ENCODE measurements at regions not wholly inside any gene's neighbourhood (a gene's known extent, or its start where the extent isn't known, plus 50 kb on each side); places are given as distances from the start of the nearest gene placed in this dataset.

DNA sequence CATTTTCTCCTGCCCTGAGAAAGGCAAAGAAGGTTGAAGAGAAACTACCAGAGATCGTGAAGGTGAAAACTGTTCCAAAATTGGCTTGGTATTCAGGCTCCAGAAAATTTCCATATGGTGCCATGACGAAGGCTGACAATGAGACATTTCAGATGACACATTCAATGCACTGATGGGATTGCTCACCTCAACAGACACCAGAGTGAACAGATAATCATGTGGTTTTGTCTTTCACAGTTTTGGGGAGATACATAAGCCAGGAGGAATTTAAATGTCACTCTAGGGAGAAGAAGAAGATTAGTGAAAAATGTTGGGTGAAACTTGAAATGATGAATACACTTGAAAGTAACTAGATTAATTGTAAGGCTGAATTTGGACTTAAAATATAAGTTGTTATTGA, 339.7 kb upstream of the EPHA3 start:
- TF ChIP-seq, protein P1, sequence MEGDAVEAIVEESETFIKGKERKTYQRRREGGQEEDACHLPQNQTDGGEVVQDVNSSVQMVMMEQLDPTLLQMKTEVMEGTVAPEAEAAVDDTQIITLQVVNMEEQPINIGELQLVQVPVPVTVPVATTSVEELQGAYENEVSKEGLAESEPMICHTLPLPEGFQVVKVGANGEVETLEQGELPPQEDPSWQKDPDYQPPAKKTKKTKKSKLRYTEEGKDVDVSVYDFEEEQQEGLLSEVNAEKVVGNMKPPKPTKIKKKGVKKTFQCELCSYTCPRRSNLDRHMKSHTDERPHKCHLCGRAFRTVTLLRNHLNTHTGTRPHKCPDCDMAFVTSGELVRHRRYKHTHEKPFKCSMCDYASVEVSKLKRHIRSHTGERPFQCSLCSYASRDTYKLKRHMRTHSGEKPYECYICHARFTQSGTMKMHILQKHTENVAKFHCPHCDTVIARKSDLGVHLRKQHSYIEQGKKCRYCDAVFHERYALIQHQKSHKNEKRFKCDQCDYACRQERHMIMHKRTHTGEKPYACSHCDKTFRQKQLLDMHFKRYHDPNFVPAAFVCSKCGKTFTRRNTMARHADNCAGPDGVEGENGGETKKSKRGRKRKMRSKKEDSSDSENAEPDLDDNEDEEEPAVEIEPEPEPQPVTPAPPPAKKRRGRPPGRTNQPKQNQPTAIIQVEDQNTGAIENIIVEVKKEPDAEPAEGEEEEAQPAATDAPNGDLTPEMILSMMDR (IDR thresholded peaks at IDR 0.05 in 4 of 5, conservative IDR thresholded peaks at IDR 0.05 in 1 of 5), result no peak
- TF ChIP-seq POLR2A (IDR thresholded peaks at IDR 0.05), result no peak
- in situ Hi-C loops (cut with MboI; ENCODE audit: low sequenced_read_pairs in 4 of 4), result no loop called here
- DNase-seq, result no peak
- Histone ChIP-seq H3K4me3 (no peak overlapping the region), H3K27me3 (no peaks in the 10 kb centered on the region), H3K4me1 (no peaks in the 10 kb centered on the region), H3K27ac (no peak overlapping the region), H3K36me3 (no peaks in the 10 kb centered on the region), H3K9me3 (no peaks in the 10 kb centered on the region)
- no peak for ATAC-seq
- intact Hi-C loops (cut with DNase I; ENCODE audit: low total_unique reads), result no loop called here

- no peak overlapping the region for H3K4me3 ChIP-seq
- no peaks in the 10 kb centered on the region for H3K36me3 ChIP-seq
- ATAC-seq (no peak), DNase-seq (no peak)
- no peak overlapping the region for H3K27ac ChIP-seq
- no peaks in the 10 kb centered on the region for H3K4me1 ChIP-seq
- intact Hi-C loops (cut with DNase I; ENCODE audit: low total_unique reads), result no loop called here
- no peak for TF ChIP-seq POLR2A (IDR thresholded peaks at IDR 0.05)
- TF ChIP-seq, protein P1 (IDR thresholded peaks at IDR 0.05 in 4 of 5, conservative IDR thresholded peaks at IDR 0.05 in 1 of 5), result no peak
- H3K27me3 ChIP-seq, result no peaks in the 10 kb centered on the region
- in situ Hi-C loops (cut with MboI; ENCODE audit: low sequenced_read_pairs in 4 of 4), result no loop called here
- no peaks in the 10 kb centered on the region for H3K9me3 ChIP-seq
Observed at GRCh38 chr3:88773766-88774165, 333.7 kb upstream of the EPHA3 start.

DNA sequence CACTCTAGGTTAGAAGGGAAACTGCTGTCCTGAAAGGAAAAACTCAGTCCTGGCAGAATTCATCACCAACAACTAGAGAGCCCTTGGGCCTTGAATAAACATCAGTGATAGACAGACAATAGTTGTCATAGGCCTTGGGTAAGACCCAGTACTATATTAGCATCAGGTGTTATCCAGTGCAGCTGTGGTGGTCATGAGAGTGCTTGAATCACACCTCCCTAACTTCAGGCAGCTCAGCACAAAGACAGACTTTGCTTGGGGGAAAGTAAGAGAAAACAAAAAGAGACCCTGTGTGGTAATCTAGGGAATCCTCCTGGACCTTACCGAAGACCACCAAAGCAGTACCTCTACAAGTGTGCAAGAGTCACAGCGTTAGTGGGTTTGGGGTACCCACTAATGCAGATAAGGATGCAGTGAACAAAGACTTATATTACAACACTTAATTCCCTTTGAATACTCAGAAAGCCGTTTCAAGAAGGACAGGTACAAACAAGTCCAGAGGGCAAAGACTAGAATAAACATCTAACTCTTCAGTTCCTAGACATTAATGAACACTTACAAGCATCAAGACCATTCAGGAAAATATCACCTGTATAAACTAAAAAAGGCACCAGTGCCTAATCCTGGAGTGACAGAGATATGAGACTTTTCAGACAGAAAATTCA, 332.3 kb upstream of the EPHA3 start:
- H3K4me3 ChIP-seq, result no peak overlapping the region
- no peaks in the 10 kb centered on the region for H3K27me3 ChIP-seq
- TF ChIP-seq, protein P1 (IDR thresholded peaks at IDR 0.05 in 4 of 5, conservative IDR thresholded peaks at IDR 0.05 in 1 of 5), result no peak
- no peak for TF ChIP-seq POLR2A (IDR thresholded peaks at IDR 0.05)
- no peak for ATAC-seq
- no peaks in the 10 kb centered on the region for H3K4me1 ChIP-seq
- in situ Hi-C loops (cut with MboI; ENCODE audit: low sequenced_read_pairs in 4 of 4) (no loop called here), intact Hi-C loops (cut with DNase I; ENCODE audit: low total_unique reads) (no loop called here)
- no peak for DNase-seq
- no peaks in the 10 kb centered on the region for H3K9me3 ChIP-seq
- H3K27ac ChIP-seq, result no peak overlapping the region
- H3K36me3 ChIP-seq, result no peaks in the 10 kb centered on the region

GRCh38 chr3:88779482-88779881, 327.9 kb upstream of the EPHA3 start:
- intact Hi-C loops (cut with DNase I; ENCODE audit: low total_unique reads) (no loop called here), in situ Hi-C loops (cut with MboI; ENCODE audit: low sequenced_read_pairs in 4 of 4) (no loop called here)
- ATAC-seq, result no peak
- Histone ChIP-seq H3K4me3 (no peak overlapping the region), H3K4me1 (no peaks in the 10 kb centered on the region), H3K27ac (no peak overlapping the region), H3K27me3 (no peaks in the 10 kb centered on the region), H3K36me3 (no peaks in the 10 kb centered on the region), H3K9me3 (peaks cover 0 to 5% (median 0%) of the 10 kb centered on the region in 3 donors)
- DNase-seq, result no peak
- no peak for TF ChIP-seq POLR2A (IDR thresholded peaks at IDR 0.05)
- TF ChIP-seq, protein P1 (IDR thresholded peaks at IDR 0.05 in 4 of 5, conservative IDR thresholded peaks at IDR 0.05 in 1 of 5), result no peak

DNA sequence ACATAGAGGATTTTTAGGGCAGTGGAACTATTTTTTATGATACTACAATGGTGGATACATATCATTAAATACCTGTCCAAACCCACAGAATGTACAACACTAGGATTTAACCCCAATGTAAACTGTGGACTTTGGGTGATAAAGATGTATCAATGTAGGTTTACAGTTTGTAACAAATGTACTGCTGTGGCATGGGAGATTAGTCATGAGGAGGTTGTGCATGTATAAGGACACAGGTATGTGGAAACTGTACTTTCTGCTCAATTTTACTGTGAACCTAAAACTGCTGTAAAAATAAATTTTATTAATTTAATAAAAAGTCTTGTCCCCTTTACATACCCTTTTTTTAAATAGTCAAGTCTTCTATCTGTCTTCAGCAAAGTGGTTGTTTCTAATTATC, 322.5 kb upstream of the EPHA3 start:
- ATAC-seq (no peak), DNase-seq (no peak)
- Histone ChIP-seq H3K4me3 (no peak overlapping the region), H3K9me3 (peaks cover 0 to 5% (median 0%) of the 10 kb centered on the region in 3 donors), H3K4me1 (no peaks in the 10 kb centered on the region), H3K36me3 (no peaks in the 10 kb centered on the region), H3K27me3 (no peaks in the 10 kb centered on the region), H3K27ac (no peak overlapping the region)
- in situ Hi-C loops (cut with MboI; ENCODE audit: low sequenced_read_pairs in 4 of 4) (no loop called here), intact Hi-C loops (cut with DNase I; ENCODE audit: low total_unique reads) (no loop called here)
- TF ChIP-seq, protein P1 (IDR thresholded peaks at IDR 0.05 in 4 of 5, conservative IDR thresholded peaks at IDR 0.05 in 1 of 5), result no peak
- TF ChIP-seq POLR2A (IDR thresholded peaks at IDR 0.05), result no peak
